Activated CD4-positive, alpha-beta T cell treated with anti-CD3 and anti-CD28 coated beads, Interleukin-2, amount 10 ng/mL, durations not matched to agents 7 days and 5 days (primary cell): ENCODE measurements at regions not wholly inside any gene's neighbourhood (a gene's known extent, or its start where the extent isn't known, plus 50 kb on each side); places are given as distances from the start of the nearest gene placed in this dataset.

ENCODE experiments used
- CTCF ChIA-PET: fragments of 350-600 bp; sonication (Branson Sonifier 250); formaldehyde crosslinking; loops from one replicate; lab custom pipeline; 2021; ENCODE audit warnings: antibody characterized with exemption; lab: Charles Lee
- POLR2A ChIA-PET: fragments of 350-600 bp; sonication (Branson Sonifier 250); formaldehyde crosslinking; loops from one replicate; lab custom pipeline; 2021; ENCODE audit warnings: antibody characterized with exemption; lab: Charles Lee
- DNase-seq: peaks from one replicate; pipeline ENCODE4 v3.0.0-alpha.2; 2020
- H3K27ac Mint-ChIP-seq: one replicate; pipeline ENCODE4 v1.8.0; 2021; ENCODE audit warnings: mild to moderate bottlenecking, moderate library complexity, mixed read lengths
- H3K27me3 Mint-ChIP-seq: one replicate; pipeline ENCODE4 v1.8.0; 2021; ENCODE audit warnings: mixed read lengths
- H3K36me3 Mint-ChIP-seq: one replicate; pipeline ENCODE4 v1.8.0; 2021; ENCODE audit warnings: low read depth, mixed read lengths
- H3K4me1 Mint-ChIP-seq: one replicate; pipeline ENCODE4 v1.8.0; 2021; ENCODE audit warnings: mixed read lengths
- H3K4me3 Mint-ChIP-seq: one replicate; pipeline ENCODE4 v1.8.0; 2021; ENCODE audit warnings: mild to moderate bottlenecking, moderate library complexity, mixed read lengths
- H3K9me3 Mint-ChIP-seq: one replicate; pipeline ENCODE4 v1.8.0; 2021; ENCODE audit warnings: mixed read lengths

- no peak for DNase-seq
- Mint-ChIP-seq H3K36me3 (no peaks in the 10 kb centered on the region), H3K4me1 (no peaks in the 10 kb centered on the region), H3K27ac (no peak overlapping the region), H3K27me3 (no peaks in the 10 kb centered on the region), H3K4me3 (no peak overlapping the region), H3K9me3 (peaks cover 2% of the 10 kb centered on the region)
- ChIA-PET CTCF (no interaction called here), POLR2A (no interaction called here)
Observed at GRCh38 chr5:145260670-145261069, 574.5 kb downstream of the PRELID2 start.

- DNase-seq, result no peak
- H3K4me1 Mint-ChIP-seq, result no peaks in the 10 kb centered on the region
- ChIA-PET CTCF (no interaction called here), POLR2A (no interaction called here)
- H3K27ac Mint-ChIP-seq, result no peak overlapping the region
- no peaks in the 10 kb centered on the region for H3K27me3 Mint-ChIP-seq
- H3K36me3 Mint-ChIP-seq, result no peaks in the 10 kb centered on the region
- no peak overlapping the region for H3K4me3 Mint-ChIP-seq
- no peaks in the 10 kb centered on the region for H3K9me3 Mint-ChIP-seq
Observed at GRCh38 chr5:145247745-145248040, 587.4 kb downstream of the PRELID2 start.

- no peak for DNase-seq
- Mint-ChIP-seq H3K9me3 (no peaks in the 10 kb centered on the region), H3K4me1 (no peaks in the 10 kb centered on the region), H3K36me3 (no peaks in the 10 kb centered on the region), H3K4me3 (no peak overlapping the region), H3K27me3 (no peaks in the 10 kb centered on the region), H3K27ac (no peak overlapping the region)
- CTCF ChIA-PET, result interaction anchor here (0.7 kb wide), 1 partner anchor 75 kb away, joined by 3 read pairs; no protein-coding TSS in a partner anchor
- POLR2A ChIA-PET, result no interaction called here
Observed at GRCh38 chr5:145246961-145247744, 588.0 kb downstream of the PRELID2 start.

- no peaks in the 10 kb centered on the region for H3K27me3 Mint-ChIP-seq
- no peak overlapping the region for H3K4me3 Mint-ChIP-seq
- CTCF ChIA-PET, result no interaction called here
- no peaks in the 10 kb centered on the region for H3K4me1 Mint-ChIP-seq
- H3K9me3 Mint-ChIP-seq, result no peaks in the 10 kb centered on the region
- no peak for DNase-seq
- H3K36me3 Mint-ChIP-seq, result no peaks in the 10 kb centered on the region
- no peak overlapping the region for H3K27ac Mint-ChIP-seq
- POLR2A ChIA-PET, result no interaction called here
Observed at GRCh38 chr5:145246379-145246778, 588.8 kb downstream of the PRELID2 start.

- ChIA-PET CTCF (no interaction called here), POLR2A (no interaction called here)
- Mint-ChIP-seq H3K27ac (no peak overlapping the region), H3K4me3 (no peak overlapping the region), H3K36me3 (no peaks in the 10 kb centered on the region), H3K27me3 (no peaks in the 10 kb centered on the region), H3K4me1 (no peaks in the 10 kb centered on the region), H3K9me3 (no peaks in the 10 kb centered on the region)
- no peak for DNase-seq
Observed at GRCh38 chr5:145245354-145245753, 589.8 kb downstream of the PRELID2 start.

GRCh38 chr5:145244788-145245187 is 590.4 kb downstream of the PRELID2 start:
- Mint-ChIP-seq H3K36me3 (no peaks in the 10 kb centered on the region), H3K4me3 (no peak overlapping the region), H3K27me3 (no peaks in the 10 kb centered on the region), H3K9me3 (no peaks in the 10 kb centered on the region), H3K27ac (no peak overlapping the region), H3K4me1 (no peaks in the 10 kb centered on the region)
- DNase-seq, result no peak
- CTCF ChIA-PET, result no interaction called here
- POLR2A ChIA-PET, result no interaction called here

GRCh38 chr5:145244251-145244650 is 590.9 kb downstream of the PRELID2 start:
- no peak for DNase-seq
- H3K27ac Mint-ChIP-seq, result no peak overlapping the region
- POLR2A ChIA-PET, result no interaction called here

GRCh38 chr5:145243016-145243415 is 592.1 kb downstream of the PRELID2 start:
- no peak overlapping the region for H3K27ac Mint-ChIP-seq
- DNase-seq, result no peak
- ChIA-PET CTCF (interaction anchor here (0.6 kb wide), 1 partner anchor 1317 kb away, joined by 5 read pairs; no protein-coding TSS in a partner anchor), POLR2A (no interaction called here)
- no peaks in the 10 kb centered on the region for H3K27me3 Mint-ChIP-seq
- no peaks in the 10 kb centered on the region for H3K4me1 Mint-ChIP-seq
- no peaks in the 10 kb centered on the region for H3K36me3 Mint-ChIP-seq
- no peak overlapping the region for H3K4me3 Mint-ChIP-seq
- H3K9me3 Mint-ChIP-seq, result no peaks in the 10 kb centered on the region

More at GRCh38 chr5:145244251-145244650, 590.9 kb downstream of the PRELID2 start:
- H3K27me3 Mint-ChIP-seq, result no peaks in the 10 kb centered on the region
- CTCF ChIA-PET, result no interaction called here
- no peak overlapping the region for H3K4me3 Mint-ChIP-seq
- H3K36me3 Mint-ChIP-seq, result no peaks in the 10 kb centered on the region
- no peaks in the 10 kb centered on the region for H3K4me1 Mint-ChIP-seq
- no peaks in the 10 kb centered on the region for H3K9me3 Mint-ChIP-seq

- ChIA-PET POLR2A (no interaction called here), CTCF (no interaction called here)
- no peak for DNase-seq
- Mint-ChIP-seq H3K4me3 (no peak overlapping the region), H3K4me1 (no peaks in the 10 kb centered on the region), H3K27me3 (no peaks in the 10 kb centered on the region), H3K27ac (no peak overlapping the region), H3K9me3 (no peaks in the 10 kb centered on the region), H3K36me3 (no peaks in the 10 kb centered on the region)
Observed at GRCh38 chr5:145242551-145242950, 592.6 kb downstream of the PRELID2 start.

- DNase-seq, result no peak
- Mint-ChIP-seq H3K4me3 (no peak overlapping the region), H3K27me3 (no peaks in the 10 kb centered on the region), H3K9me3 (no peaks in the 10 kb centered on the region), H3K27ac (no peak overlapping the region), H3K4me1 (no peaks in the 10 kb centered on the region), H3K36me3 (no peaks in the 10 kb centered on the region)
- CTCF ChIA-PET, result no interaction called here
- POLR2A ChIA-PET, result no interaction called here
Observed at GRCh38 chr5:145237843-145238242, 597.3 kb downstream of the PRELID2 start.

GRCh38 chr5:145236983-145237382 is 598.2 kb downstream of the PRELID2 start:
- H3K27me3 Mint-ChIP-seq, result no peaks in the 10 kb centered on the region
- H3K36me3 Mint-ChIP-seq, result no peaks in the 10 kb centered on the region
- H3K4me3 Mint-ChIP-seq, result no peak overlapping the region
- DNase-seq, result no peak
- CTCF ChIA-PET, result no interaction called here
- no peaks in the 10 kb centered on the region for H3K4me1 Mint-ChIP-seq
- H3K9me3 Mint-ChIP-seq, result no peaks in the 10 kb centered on the region
- no peak overlapping the region for H3K27ac Mint-ChIP-seq
- POLR2A ChIA-PET, result no interaction called here

- ChIA-PET POLR2A (no interaction called here), CTCF (no interaction called here)
- no peak for DNase-seq
- Mint-ChIP-seq H3K9me3 (no peaks in the 10 kb centered on the region), H3K27me3 (no peaks in the 10 kb centered on the region), H3K4me1 (no peaks in the 10 kb centered on the region), H3K27ac (no peak overlapping the region), H3K4me3 (no peak overlapping the region), H3K36me3 (no peaks in the 10 kb centered on the region)
Observed at GRCh38 chr5:145236127-145236526, 599.0 kb downstream of the PRELID2 start.

- CTCF ChIA-PET, result no interaction called here
- H3K4me1 Mint-ChIP-seq, result no peaks in the 10 kb centered on the region
- no peak overlapping the region for H3K4me3 Mint-ChIP-seq
- no peaks in the 10 kb centered on the region for H3K36me3 Mint-ChIP-seq
- POLR2A ChIA-PET, result no interaction called here
- no peaks in the 10 kb centered on the region for H3K27me3 Mint-ChIP-seq
- H3K9me3 Mint-ChIP-seq, result no peaks in the 10 kb centered on the region
- H3K27ac Mint-ChIP-seq, result no peak overlapping the region
- no peak for DNase-seq
Observed at GRCh38 chr5:145233461-145233860, 601.7 kb downstream of the PRELID2 start.

GRCh38 chr5:145230781-145231180 is 604.4 kb downstream of the PRELID2 start:
- no peaks in the 10 kb centered on the region for H3K9me3 Mint-ChIP-seq
- ChIA-PET POLR2A (no interaction called here), CTCF (no interaction called here)
- H3K27ac Mint-ChIP-seq, result no peak overlapping the region
- DNase-seq, result no peak
- H3K4me3 Mint-ChIP-seq, result no peak overlapping the region
- H3K4me1 Mint-ChIP-seq, result no peaks in the 10 kb centered on the region
- no peaks in the 10 kb centered on the region for H3K27me3 Mint-ChIP-seq
- no peaks in the 10 kb centered on the region for H3K36me3 Mint-ChIP-seq
